H9 (cell line): ENCODE measurements at regions not wholly inside any gene's neighbourhood (a gene's known extent, or its start where the extent isn't known, plus 50 kb on each side); places are given as distances from the start of the nearest gene placed in this dataset.

Experiments used
- DNase-seq: peaks from one replicate; pipeline ENCODE4 v3.0.0-alpha.2; 2017
- H2AFZ ChIP-seq: one replicate; pipeline ENCODE4 v1.6.1; 2013; ENCODE audit warnings: mild to moderate bottlenecking, low read length, control low read depth, moderate library complexity
- H2AK5ac ChIP-seq: 2 replicates; pipeline ENCODE4 v1.6.1; 2013; ENCODE audit warnings: low read length, control low read depth, mixed read lengths; ENCODE audit not compliant: insufficient read length
- H2BK120ac ChIP-seq: one replicate; pipeline ENCODE4 v1.6.1; 2013; ENCODE audit warnings: low read depth, mild to moderate bottlenecking, low read length, control low read depth, inconsistent platforms; ENCODE audit not compliant: poor library complexity, severe bottlenecking
- H2BK12ac ChIP-seq: 2 replicates; pipeline ENCODE4 v1.6.1; 2013; ENCODE audit warnings: low read length, control low read depth, mixed read lengths, low read depth; ENCODE audit not compliant: insufficient read length
- H2BK15ac ChIP-seq: 2 replicates; pipeline ENCODE4 v1.6.1; 2013; ENCODE audit warnings: low read depth, low read length, control low read depth
- H2BK20ac ChIP-seq: one replicate; pipeline ENCODE4 v1.6.1; 2013; ENCODE audit warnings: low read depth, mild to moderate bottlenecking, low read length, control low read depth, inconsistent platforms; ENCODE audit not compliant: poor library complexity, severe bottlenecking
- H2BK5ac ChIP-seq: 2 replicates; pipeline ENCODE4 v1.6.1; 2013; ENCODE audit warnings: low read length, control low read depth, mixed read lengths; ENCODE audit not compliant: insufficient read length
- H3K14ac ChIP-seq: 2 replicates; pipeline ENCODE4 v1.6.1; 2013; ENCODE audit warnings: low read length, control low read depth; ENCODE audit not compliant: insufficient read depth
- H3K18ac ChIP-seq: 2 replicates; pipeline ENCODE4 v1.6.1; 2013; ENCODE audit warnings: low read depth, mild to moderate bottlenecking, mixed read lengths, low read length, control low read depth; ENCODE audit not compliant: insufficient read length
- H3K23ac ChIP-seq: 2 replicates; pipeline ENCODE4 v1.6.1; 2013; ENCODE audit warnings: low read length, control low read depth, mixed read lengths, low read depth; ENCODE audit not compliant: insufficient read length
- H3K23me2 ChIP-seq: 2 replicates; pipeline ENCODE4 v1.6.1; 2013; ENCODE audit warnings: low read depth, mild to moderate bottlenecking, mixed read lengths, low read length, control low read depth; ENCODE audit not compliant: insufficient read length, poor library complexity, severe bottlenecking
- H3K27ac ChIP-seq: 2 replicates; pipeline ENCODE4 v1.5.1; 2013; ENCODE audit warnings: low read length, control low read depth, mixed read lengths, low read depth; ENCODE audit not compliant: insufficient read length
- H3K27me3 ChIP-seq: 2 replicates; pipeline ENCODE4 v1.6.1; 2013; ENCODE audit warnings: low read length, control low read depth, inconsistent platforms; ENCODE audit not compliant: insufficient read depth
- H3K4ac ChIP-seq: 2 replicates; pipeline ENCODE4 v1.6.1; 2013; ENCODE audit warnings: low read depth, mild to moderate bottlenecking, control low read depth, inconsistent platforms, low read length, moderate library complexity
- H3K4me1 ChIP-seq: 2 replicates; pipeline ENCODE4 v1.6.1; 2013; ENCODE audit warnings: low read length, control low read depth, inconsistent platforms; ENCODE audit not compliant: insufficient read depth
- H3K4me2 ChIP-seq: 2 replicates; pipeline ENCODE4 v1.6.1; 2013; ENCODE audit warnings: low read length, control low read depth, mixed read lengths; ENCODE audit not compliant: insufficient read length, insufficient read depth
- H3K56ac ChIP-seq: 2 replicates; pipeline ENCODE4 v1.6.1; 2013; ENCODE audit warnings: low read depth, mild to moderate bottlenecking, mixed read lengths, low read length, control low read depth; ENCODE audit not compliant: insufficient read length
- H3K79me1 ChIP-seq: 2 replicates; pipeline ENCODE4 v1.6.1; 2013; ENCODE audit warnings: low read depth, mild to moderate bottlenecking, moderate library complexity, low read length, control low read depth, inconsistent platforms; ENCODE audit not compliant: insufficient read depth, poor library complexity, severe bottlenecking
- H3K79me2 ChIP-seq: 2 replicates; pipeline ENCODE4 v1.6.1; 2013; ENCODE audit warnings: low read length, control low read depth, inconsistent platforms; ENCODE audit not compliant: insufficient read depth
- H3K9ac ChIP-seq: 2 replicates; pipeline ENCODE4 v1.6.1; 2013; ENCODE audit warnings: low read length, control low read depth, mixed read lengths; ENCODE audit not compliant: insufficient read length; ENCODE audit errors: extremely low read depth
- H3K9me3 ChIP-seq: one replicate; pipeline ENCODE4 v1.6.1; 2013; ENCODE audit warnings: low read depth, low read length, inconsistent platforms; ENCODE audit not compliant: control insufficient read depth
- H3T11ph ChIP-seq: one replicate; pipeline ENCODE4 v1.6.1; 2013; ENCODE audit warnings: mild to moderate bottlenecking, low read length, control low read depth, inconsistent platforms
- H4K20me1 ChIP-seq: one replicate; pipeline ENCODE4 v1.6.1; 2013; ENCODE audit not compliant: control insufficient read depth, insufficient read length, insufficient read depth
- H4K5ac ChIP-seq: 2 replicates; pipeline ENCODE4 v1.6.1; 2013; ENCODE audit warnings: low read depth, mild to moderate bottlenecking, mixed read lengths, low read length, control low read depth; ENCODE audit not compliant: insufficient read length
- H4K8ac ChIP-seq: replicated peaks from 2 replicates; pipeline ENCODE4 v1.6.1; 2013; ENCODE audit warnings: low read length, control low read depth, mixed read lengths, low read depth; ENCODE audit not compliant: insufficient read length
- H4K91ac ChIP-seq: 2 replicates; pipeline ENCODE4 v1.6.1; 2013; ENCODE audit warnings: low read depth, mild to moderate bottlenecking, moderate library complexity, mixed read lengths, low read length, control low read depth; ENCODE audit not compliant: insufficient read length
- H3K27ac Mint-ChIP-seq, 3 experiments: 2 replicates in 2 of 3; 3 replicates in 1 of 3; pipeline ENCODE4 v1.8.0; 2020 to 2021; ENCODE audit warnings: mixed read lengths in 3 of 3, mild to moderate bottlenecking in 1 of 3, moderate library complexity in 1 of 3
- H3K27me3 Mint-ChIP-seq: 2 replicates; pipeline ENCODE4 v1.8.0; 2021; ENCODE audit warnings: low read depth, mild to moderate bottlenecking, moderate library complexity, mixed read lengths
- H3K36me3 Mint-ChIP-seq, 3 experiments: 2 replicates in 2 of 3; 3 replicates in 1 of 3; pipeline ENCODE4 v1.8.0; 2020 to 2021; ENCODE audit warnings: low read depth in 3 of 3, mixed read lengths in 3 of 3; ENCODE audit not compliant: insufficient read depth in 1 of 3
- H3K4me1 Mint-ChIP-seq, 2 experiments: 2 replicates each; pipeline ENCODE4 v1.8.0; 2020; ENCODE audit warnings: mixed read lengths in 2 of 2
- H3K4me3 Mint-ChIP-seq, 2 experiments: 2 replicates in 1 of 2; 3 replicates in 1 of 2; pipeline ENCODE4 v1.8.0; 2020 to 2021; ENCODE audit warnings: mild to moderate bottlenecking in 2 of 2, mixed read lengths in 2 of 2, moderate library complexity in 1 of 2
- H3K9me3 Mint-ChIP-seq, 2 experiments: 2 replicates in 1 of 2; 3 replicates in 1 of 2; pipeline ENCODE4 v1.8.0; 2020; ENCODE audit warnings: mild to moderate bottlenecking in 2 of 2, mixed read lengths in 2 of 2, moderate library complexity in 1 of 2
- WGBS: extraction: QIAGEN DNeasy Blood & Tissue Kit; methylation state at CpG from one replicate; pipeline ENCODE4 v1.1.7; 2013; ENCODE audit warnings: missing lambda C conversion rate, low lambda C conversion rate, mixed read lengths; ENCODE audit not compliant: insufficient read length; ENCODE audit errors: extremely low coverage; 5-methylcytosine and 5-hydroxymethylcytosine counted together
- TF ChIP-seq, protein P1 (sequence below): fragments of 200-600 bp; sonication (generic); conservative IDR thresholded peaks from 3 replicates; pipeline ENCODE4 v1.8.0; 2021; ENCODE audit warnings: antibody characterized with exemption, mild to moderate bottlenecking

- H2BK120ac ChIP-seq, result no peak overlapping the region
- no peak overlapping the region for H4K8ac ChIP-seq
- Mint-ChIP-seq H3K27ac (no peak overlapping the region), H3K27me3 (no peaks in the 10 kb centered on the region; the same call in 1 of the 2 replicates), H3K9me3 (no peaks in the 10 kb centered on the region), H3K4me3 (no peak overlapping the region), H3K36me3 (no peaks in the 10 kb centered on the region), H3K4me1 (no peaks in the 10 kb centered on the region)
- no peak overlapping the region for H3K9ac ChIP-seq
- no peaks in the 10 kb centered on the region for H3K4me1 ChIP-seq
- H3T11ph ChIP-seq, result no peak overlapping the region
- H3K79me1 ChIP-seq, result no peaks in the 10 kb centered on the region
- H3K27ac ChIP-seq, result no peak overlapping the region
- TF ChIP-seq, protein P1, sequence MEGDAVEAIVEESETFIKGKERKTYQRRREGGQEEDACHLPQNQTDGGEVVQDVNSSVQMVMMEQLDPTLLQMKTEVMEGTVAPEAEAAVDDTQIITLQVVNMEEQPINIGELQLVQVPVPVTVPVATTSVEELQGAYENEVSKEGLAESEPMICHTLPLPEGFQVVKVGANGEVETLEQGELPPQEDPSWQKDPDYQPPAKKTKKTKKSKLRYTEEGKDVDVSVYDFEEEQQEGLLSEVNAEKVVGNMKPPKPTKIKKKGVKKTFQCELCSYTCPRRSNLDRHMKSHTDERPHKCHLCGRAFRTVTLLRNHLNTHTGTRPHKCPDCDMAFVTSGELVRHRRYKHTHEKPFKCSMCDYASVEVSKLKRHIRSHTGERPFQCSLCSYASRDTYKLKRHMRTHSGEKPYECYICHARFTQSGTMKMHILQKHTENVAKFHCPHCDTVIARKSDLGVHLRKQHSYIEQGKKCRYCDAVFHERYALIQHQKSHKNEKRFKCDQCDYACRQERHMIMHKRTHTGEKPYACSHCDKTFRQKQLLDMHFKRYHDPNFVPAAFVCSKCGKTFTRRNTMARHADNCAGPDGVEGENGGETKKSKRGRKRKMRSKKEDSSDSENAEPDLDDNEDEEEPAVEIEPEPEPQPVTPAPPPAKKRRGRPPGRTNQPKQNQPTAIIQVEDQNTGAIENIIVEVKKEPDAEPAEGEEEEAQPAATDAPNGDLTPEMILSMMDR, result no peak
- no peak overlapping the region for H2BK20ac ChIP-seq
- H4K91ac ChIP-seq, result no peak overlapping the region
- H2BK15ac ChIP-seq, result no peak overlapping the region
- no peak for DNase-seq
- no peak overlapping the region for H3K23ac ChIP-seq
- H3K4me2 ChIP-seq, result no peak overlapping the region
- H2BK12ac ChIP-seq, result no peak overlapping the region
- no peak overlapping the region for H2AFZ ChIP-seq
- H3K9me3 ChIP-seq, result no peaks in the 10 kb centered on the region
- H2BK5ac ChIP-seq, result no peak overlapping the region
- H3K56ac ChIP-seq, result no peak overlapping the region
- no peaks in the 10 kb centered on the region for H3K23me2 ChIP-seq
- no peaks in the 10 kb centered on the region for H4K20me1 ChIP-seq
- H2AK5ac ChIP-seq, result no peak overlapping the region
- no CpG with 5 or more reads among the region's 3 CpGs for WGBS
- H3K18ac ChIP-seq, result no peak overlapping the region
- H3K79me2 ChIP-seq, result no peaks in the 10 kb centered on the region
- no peak overlapping the region for H3K4ac ChIP-seq
- H4K5ac ChIP-seq, result no peak overlapping the region
- no peaks in the 10 kb centered on the region for H3K27me3 ChIP-seq
- H3K14ac ChIP-seq, result no peak overlapping the region
Observed at GRCh38 chr11:122394313-122394712, 261.2 kb upstream of the UBASH3B start.
